ENCODE measurements at regions not wholly inside any gene's neighbourhood (a gene's known extent, or its start where the extent isn't known, plus 50 kb on each side); places are given as distances from the start of the nearest gene placed in this dataset.

- TF ChIP-seq CTCF (IDR thresholded peaks at IDR 0.05; ENCODE audit: low read depth, low read length, poor library complexity, severe bottlenecking) (no peak), EZH2phosphoT487 (IDR thresholded peaks at IDR 0.05; ENCODE audit: borderline replicate concordance, low read length) (0 out of 2 replicates have a peak, but pooled peaks have one; percentile 46)
These were observed 102.0 kb upstream of the HSD17B12 start for GRCh38 chr11:43578346-43579170.

All from DOHH2 (cell line).